HepG2 (cell line): ENCODE measurements at regions not wholly inside any gene's neighbourhood (a gene's known extent, or its start where the extent isn't known, plus 50 kb on each side); places are given as distances from the start of the nearest gene placed in this dataset.

Source experiments
- ATAC-seq: fragments of 200-7000 bp; cut with Tn5 transposase; 3 replicates; pipeline ENCODE4 v1.9.1; 2020; ENCODE audit warnings: mild to moderate bottlenecking, moderate library complexity
- BruUV-seq: library from RNA; stranded (reverse); fragments of 400-500 nt; replicated peaks from 2 replicates; lab custom pipeline; 2021; lab: Mats Ljungman, UMichigan
- CTCF ChIA-PET: fragments of 300-600 bp; formaldehyde crosslinking; extraction: SDS; loops from one replicate; lab custom pipeline; 2021; ENCODE audit warnings: low total read pairs, inconsistent platforms, low intra/inter-chr PET ratio; lab: Yijun Ruan, JAX
- POLR2A ChIA-PET: fragments of 350-600 bp; sonication (Branson Sonifier 250); formaldehyde crosslinking; loops from one replicate; lab custom pipeline; 2020; ENCODE audit warnings: antibody characterized with exemption, inconsistent platforms; lab: Yijun Ruan, JAX
- DNase-seq: peaks from one replicate; pipeline ENCODE4 v3.0.0-alpha.2; 2015; ENCODE audit warnings: low spot score
- FAIRE-seq: peaks from 3 replicates; lab custom pipeline; 2011; peaks lifted over from hg19 to GRCh38; lab: Jason Lieb, UNC
- H2AFZ ChIP-seq: one replicate; pipeline ENCODE4 v1.6.1; 2011; ENCODE audit warnings: low read length, inconsistent platforms
- H3K27ac ChIP-seq: fragments of 300-600 bp; 3 replicates; pipeline ENCODE4 v1.8.0; 2011; ENCODE audit warnings: mixed run types, mild to moderate bottlenecking, mixed read lengths, low read length, inconsistent platforms; ENCODE audit not compliant: insufficient read depth; ENCODE audit errors: extremely low read length
- H3K27me3 ChIP-seq, 2 experiments: fragments of 200-600 bp in 1 of 2; 2 replicates in 1 of 2; 3 replicates in 1 of 2; pipeline versions ENCODE4 v1.6.0 to v1.8.0; 2011; ENCODE audit warnings: low read length in 2 of 2, mild to moderate bottlenecking in 2 of 2, moderate library complexity in 2 of 2, inconsistent platforms in 1 of 2; ENCODE audit not compliant: insufficient read depth in 2 of 2, control insufficient read depth in 1 of 2
- H3K36me3 ChIP-seq, 2 experiments: fragments of 200-600 bp in 1 of 2; replicated peaks in 1 of 2; 2 replicates in 1 of 2; 3 replicates in 1 of 2; pipeline versions ENCODE4 v1.5.1 to v1.8.0; 2011; ENCODE audit warnings: low read length in 2 of 2, inconsistent platforms in 1 of 2; ENCODE audit not compliant: insufficient read depth in 2 of 2, control insufficient read depth in 1 of 2
- H3K4me1 ChIP-seq: 2 replicates; pipeline ENCODE4 v1.5.1; 2012; ENCODE audit warnings: low read length, inconsistent platforms; ENCODE audit not compliant: insufficient read depth
- H3K4me2 ChIP-seq: 2 replicates; pipeline ENCODE4 v1.6.0; 2011; ENCODE audit warnings: low read depth, low read length, inconsistent platforms
- H3K4me3 ChIP-seq, 3 experiments: fragments of 200-600 bp in 1 of 3; sonication (generic), shearing (Covaris generic) in 1 of 3; replicated peaks in 1 of 3; 2 replicates each; pipeline ENCODE4 v1.5.1; 2011 to 2016; ENCODE audit warnings: low read length in 3 of 3, inconsistent platforms in 2 of 3, low read depth in 2 of 3, mild to moderate bottlenecking in 2 of 3, control low read depth in 1 of 3, mixed read lengths in 1 of 3; ENCODE audit not compliant: insufficient read depth in 1 of 3
- H3K79me2 ChIP-seq: one replicate; pipeline ENCODE4 v1.6.1; 2011; ENCODE audit warnings: low read length, inconsistent platforms; ENCODE audit not compliant: insufficient read depth
- H3K9ac ChIP-seq: 2 replicates; pipeline ENCODE4 v1.6.0; 2011; ENCODE audit warnings: mild to moderate bottlenecking, low read depth, low read length, inconsistent platforms; ENCODE audit not compliant: insufficient read depth
- H3K9me3 ChIP-seq: 2 replicates; pipeline ENCODE4 v1.5.1; 2012; ENCODE audit warnings: mild to moderate bottlenecking, low read length
- H4K20me1 ChIP-seq: 2 replicates; pipeline ENCODE4 v1.6.0; 2011; ENCODE audit warnings: inconsistent platforms, mild to moderate bottlenecking, low read length, moderate library complexity; ENCODE audit not compliant: insufficient read depth
- CAMTA2 ChIP-seq: sonication (generic); formaldehyde crosslinking; IDR thresholded peaks from 2 replicates; pipeline ENCODE4 v1.4.0; 2020; ENCODE audit warnings: mild to moderate bottlenecking, missing genetic modification reagents, borderline replicate concordance
- MAF1 ChIP-seq: sonication (generic); formaldehyde crosslinking; IDR thresholded peaks from 2 replicates; pipeline ENCODE4 v1.5.0; 2020; ENCODE audit warnings: missing genetic modification reagents, borderline replicate concordance
- PLSCR1 ChIP-seq: sonication (generic); formaldehyde crosslinking; IDR thresholded peaks from 2 replicates; pipeline ENCODE4 v1.5.0; 2020; ENCODE audit warnings: missing genetic modification reagents, mild to moderate bottlenecking, borderline replicate concordance
- RBM22 ChIP-seq: fragments of 200-400 bp; formaldehyde crosslinking; optimal IDR thresholded peaks from 2 replicates; pipeline ENCODE3; 2017; ENCODE audit warnings: mild to moderate bottlenecking, low read length, moderate library complexity
- RFXANK ChIP-seq: IDR thresholded peaks from 2 replicates; pipeline ENCODE4 v1.6.1; 2016
- UBTF ChIP-seq: sonication (generic); formaldehyde crosslinking; IDR thresholded peaks from 2 replicates; pipeline ENCODE4 v1.4.0; 2020; ENCODE audit warnings: mild to moderate bottlenecking, missing genetic modification reagents
- YY1 ChIP-seq: IDR thresholded peaks from 2 replicates; pipeline ENCODE4 v1.6.1; 2011; ENCODE audit warnings: low read length, low read depth, moderate library complexity, mild to moderate bottlenecking; ENCODE audit not compliant: insufficient read depth, insufficient replicate concordance
- ZNF101 ChIP-seq: sonication (generic); formaldehyde crosslinking; IDR thresholded peaks from 2 replicates; pipeline ENCODE4 v1.4.0; 2020; ENCODE audit warnings: mild to moderate bottlenecking, low read depth, missing genetic modification reagents, borderline replicate concordance
- ZNF234 ChIP-seq: sonication (generic); formaldehyde crosslinking; conservative IDR thresholded peaks from 2 replicates; pipeline ENCODE4 v1.5.1; 2020; ENCODE audit warnings: mild to moderate bottlenecking, missing genetic modification reagents
- ZNF543 ChIP-seq: sonication (generic); formaldehyde crosslinking; IDR thresholded peaks from 2 replicates; pipeline ENCODE4 v1.4.0; 2020; ENCODE audit warnings: mild to moderate bottlenecking, missing genetic modification reagents
- ZNF569 ChIP-seq: sonication (generic); formaldehyde crosslinking; IDR thresholded peaks from 2 replicates; pipeline ENCODE4 v1.5.0; 2020; ENCODE audit warnings: mild to moderate bottlenecking, missing genetic modification reagents, moderate library complexity, borderline replicate concordance
- ZNF609 ChIP-seq: sonication (generic); formaldehyde crosslinking; IDR thresholded peaks from 2 replicates; pipeline ENCODE4 v1.4.0; 2020; ENCODE audit warnings: mild to moderate bottlenecking, missing genetic modification reagents, borderline replicate concordance
- ZNF709 ChIP-seq: sonication (generic); formaldehyde crosslinking; IDR thresholded peaks from 2 replicates; pipeline ENCODE4 v1.5.0; 2020; ENCODE audit warnings: mild to moderate bottlenecking, missing genetic modification reagents
- ZSCAN22 ChIP-seq: sonication (generic); formaldehyde crosslinking; IDR thresholded peaks from 2 replicates; pipeline ENCODE4 v1.4.0; 2020; ENCODE audit warnings: mild to moderate bottlenecking, missing genetic modification reagents
- WGBS: methylation state at CpG from one replicate; pipeline ENCODE4 v1.1.6; 2017; ENCODE audit warnings: low lambda C conversion rate; 5-methylcytosine and 5-hydroxymethylcytosine counted together
- in situ Hi-C: cut with HindIII; loops from 2 replicates; pipeline ENCODE4 v1.10.0; 2017; ENCODE audit warnings: low pct_unique_long_range_greater_than_20kb; ENCODE audit not compliant: extremely low pct_ligation_motif_present
- intact Hi-C: fragments of 100-400 bp; cut with micrococcal nuclease; formaldehyde crosslinking; loops from one replicate; pipeline ENCODE4 v1.10.0; 2022; ENCODE audit not compliant: unreplicated experiment

DNA sequence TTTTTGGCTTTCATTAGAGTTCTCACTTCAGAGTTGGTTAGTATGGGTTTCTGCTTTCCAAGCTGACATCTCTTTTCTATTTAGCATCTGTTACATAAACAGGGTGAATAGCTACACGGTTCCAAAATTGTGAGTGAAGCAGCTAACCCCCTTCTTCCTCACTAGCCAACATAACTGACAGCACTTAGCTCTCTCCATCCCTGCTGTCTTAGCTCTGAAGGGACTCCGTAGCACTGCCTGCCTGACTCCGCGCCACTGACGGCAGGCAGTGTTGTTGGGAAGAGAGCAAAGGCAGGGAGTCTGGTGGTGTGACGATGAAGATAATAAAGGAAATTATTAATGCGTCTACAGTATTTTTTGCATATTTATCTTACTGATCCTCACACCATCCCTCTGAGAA is 247.0 kb downstream of the PTBP2 start:
- no peaks in the 10 kb centered on the region for H3K79me2 ChIP-seq
- TF ChIP-seq ZNF543 (CRISPR knock-in tag) = no peak
- TF ChIP-seq ZNF101 (CRISPR knock-in tag) = no peak
- TF ChIP-seq CAMTA2 (CRISPR knock-in tag) = no peak
- TF ChIP-seq RBM22 = no peak
- no peak for TF ChIP-seq ZSCAN22 (CRISPR knock-in tag)
- no peak for TF ChIP-seq ZNF609
- TF ChIP-seq YY1 = no peak
- no peak for TF ChIP-seq ZNF569 (CRISPR knock-in tag)
- TF ChIP-seq ZNF709 (CRISPR knock-in tag) = no peak
- TF ChIP-seq UBTF (CRISPR knock-in tag) = no peak
- no peak for TF ChIP-seq PLSCR1 (CRISPR knock-in tag)
- TF ChIP-seq ZNF234 (CRISPR knock-in tag) = no peak
- no peak for TF ChIP-seq MAF1 (CRISPR knock-in tag)
- no peak for TF ChIP-seq RFXANK (CRISPR knock-in tag)
- no peak overlapping the region for H3K27ac ChIP-seq
- FAIRE-seq (no peak), ATAC-seq (no peak), DNase-seq (no peak)
- no TSS peak for BruUV-seq
- no peaks in the 10 kb centered on the region for H3K4me1 ChIP-seq
- no peaks in the 10 kb centered on the region for H4K20me1 ChIP-seq
- WGBS = 38% methylated on average over 7 of the region's 7 CpGs
- H2AFZ ChIP-seq = no peak overlapping the region
- H3K27me3 ChIP-seq = no peaks in the 10 kb centered on the region
- no peak overlapping the region for H3K4me3 ChIP-seq
- no peak overlapping the region for H3K9ac ChIP-seq
- ChIA-PET CTCF (no interaction called here), POLR2A (no interaction called here)
- intact Hi-C loops (no loop called here), in situ Hi-C loops (loop anchor here (10.0 kb wide), 1 partner anchor 1086 kb away; no protein-coding TSS in a partner anchor)
- no peaks in the 10 kb centered on the region for H3K36me3 ChIP-seq
- no peak overlapping the region for H3K4me2 ChIP-seq
- no peaks in the 10 kb centered on the region for H3K9me3 ChIP-seq
